Nephron (organoid): ENCODE measurements at regions not wholly inside any gene's neighbourhood (a gene's known extent, or its start where the extent isn't known, plus 50 kb on each side); places are given as distances from the start of the nearest gene placed in this dataset.
"Not testable (repeated sequence)": the region's sequence is repeated elsewhere in the genome, so short reads cannot be mapped to it uniquely, and the experiment has no call there.

Experiments used
- H3K27ac Mint-ChIP-seq, 3 experiments: 2 replicates each; pipeline ENCODE4 v1.8.0; 2020; ENCODE audit warnings: mixed read lengths in 3 of 3, mild to moderate bottlenecking in 2 of 3, moderate library complexity in 1 of 3
- H3K27me3 Mint-ChIP-seq: 2 replicates; pipeline ENCODE4 v1.8.0; 2021; ENCODE audit warnings: low read depth, mild to moderate bottlenecking, moderate library complexity, mixed read lengths
- H3K36me3 Mint-ChIP-seq: 2 replicates; pipeline ENCODE4 v1.8.0; 2020; ENCODE audit warnings: low read depth, mixed read lengths
- H3K4me1 Mint-ChIP-seq: 2 replicates; pipeline ENCODE4 v1.8.0; 2020; ENCODE audit warnings: mixed read lengths
- H3K4me3 Mint-ChIP-seq, 3 experiments: 2 replicates each; pipeline ENCODE4 v1.8.0; 2020; ENCODE audit warnings: mild to moderate bottlenecking in 3 of 3, mixed read lengths in 3 of 3, moderate library complexity in 2 of 3
- H3K9me3 Mint-ChIP-seq: 2 replicates; pipeline ENCODE4 v1.8.0; 2020; ENCODE audit warnings: mixed read lengths
- TF ChIP-seq, protein P1 (sequence below), 3 experiments: fragments of 200-600 bp; sonication (generic); IDR thresholded peaks; one replicate each; pipeline ENCODE4 v1.5.0; 2021; ENCODE audit warnings: antibody characterized with exemption in 3 of 3; ENCODE audit not compliant: unreplicated experiment in 3 of 3

DNA sequence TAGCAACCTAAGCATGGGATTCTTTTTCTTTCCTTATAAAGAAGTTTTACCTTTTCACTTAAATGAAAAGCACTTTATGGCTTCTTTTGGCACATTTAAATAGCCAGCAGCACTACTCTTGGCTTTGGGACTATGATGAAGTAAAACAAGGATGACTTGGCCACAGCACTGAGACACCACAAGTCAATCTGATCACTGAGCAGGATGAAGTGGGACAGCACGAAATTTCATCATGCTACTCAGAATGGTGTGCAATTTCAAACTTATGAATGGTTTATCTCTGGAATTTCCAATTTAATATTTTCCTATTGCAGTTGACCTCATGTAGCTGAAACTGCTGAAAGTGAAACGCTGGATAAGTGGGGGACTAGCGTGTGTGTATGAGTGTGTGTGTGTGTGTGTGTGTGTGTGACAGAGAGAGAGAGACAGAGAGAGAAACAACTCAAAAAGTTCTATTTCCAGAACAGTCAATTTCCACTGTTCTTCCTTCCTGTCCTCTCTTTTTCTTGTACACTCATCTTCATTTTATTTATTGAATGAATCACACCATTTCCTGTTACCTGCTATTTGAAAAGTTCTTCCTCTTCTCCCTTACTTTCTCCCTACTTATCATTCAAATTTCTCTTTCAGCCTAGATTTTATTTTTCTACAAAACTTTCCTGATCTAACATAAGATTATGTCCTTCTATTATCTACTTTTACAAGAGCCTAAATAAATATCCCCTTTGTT is 414.2 kb upstream of the MIR17HG start:
- Mint-ChIP-seq H3K9me3 (peaks cover 3% of the 10 kb centered on the region), H3K27me3 (peaks cover under 1% of the 10 kb centered on the region), H3K27ac (no peak overlapping the region), H3K4me3 (no peak overlapping the region), H3K4me1 (no peaks in the 10 kb centered on the region), H3K36me3 (no peaks in the 10 kb centered on the region)
- TF ChIP-seq, protein P1, sequence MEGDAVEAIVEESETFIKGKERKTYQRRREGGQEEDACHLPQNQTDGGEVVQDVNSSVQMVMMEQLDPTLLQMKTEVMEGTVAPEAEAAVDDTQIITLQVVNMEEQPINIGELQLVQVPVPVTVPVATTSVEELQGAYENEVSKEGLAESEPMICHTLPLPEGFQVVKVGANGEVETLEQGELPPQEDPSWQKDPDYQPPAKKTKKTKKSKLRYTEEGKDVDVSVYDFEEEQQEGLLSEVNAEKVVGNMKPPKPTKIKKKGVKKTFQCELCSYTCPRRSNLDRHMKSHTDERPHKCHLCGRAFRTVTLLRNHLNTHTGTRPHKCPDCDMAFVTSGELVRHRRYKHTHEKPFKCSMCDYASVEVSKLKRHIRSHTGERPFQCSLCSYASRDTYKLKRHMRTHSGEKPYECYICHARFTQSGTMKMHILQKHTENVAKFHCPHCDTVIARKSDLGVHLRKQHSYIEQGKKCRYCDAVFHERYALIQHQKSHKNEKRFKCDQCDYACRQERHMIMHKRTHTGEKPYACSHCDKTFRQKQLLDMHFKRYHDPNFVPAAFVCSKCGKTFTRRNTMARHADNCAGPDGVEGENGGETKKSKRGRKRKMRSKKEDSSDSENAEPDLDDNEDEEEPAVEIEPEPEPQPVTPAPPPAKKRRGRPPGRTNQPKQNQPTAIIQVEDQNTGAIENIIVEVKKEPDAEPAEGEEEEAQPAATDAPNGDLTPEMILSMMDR (IDR thresholded peaks at IDR 0.05; ENCODE audit: unreplicated experiment in 3 of 3): no peak

DNA sequence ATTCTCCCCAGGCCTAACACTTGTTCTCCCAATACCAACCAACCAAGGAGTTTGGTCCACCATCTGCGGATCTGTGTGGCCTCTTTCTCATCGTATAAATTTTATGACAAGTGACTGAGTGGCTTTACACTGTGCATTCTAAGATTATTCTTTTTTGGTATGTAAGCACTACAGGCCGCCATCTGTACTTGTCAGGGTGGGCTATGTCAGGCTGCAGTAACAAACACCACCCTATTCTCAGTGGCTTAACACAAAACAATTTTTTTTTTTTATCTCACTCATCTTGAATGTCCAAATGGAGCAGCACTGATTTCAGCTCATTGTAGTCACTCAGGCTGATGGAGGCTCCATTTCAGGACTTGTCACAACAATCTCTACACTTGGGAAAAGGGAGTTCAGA is 412.7 kb upstream of the MIR17HG start:
- H3K27me3 Mint-ChIP-seq: no peaks in the 10 kb centered on the region
- peaks cover 3% of the 10 kb centered on the region for H3K9me3 Mint-ChIP-seq
- no peaks in the 10 kb centered on the region for H3K36me3 Mint-ChIP-seq
- no peaks in the 10 kb centered on the region for H3K4me1 Mint-ChIP-seq
- no peak overlapping the region for H3K27ac Mint-ChIP-seq
- no peak overlapping the region for H3K4me3 Mint-ChIP-seq
- TF ChIP-seq, protein P1 (IDR thresholded peaks at IDR 0.05; ENCODE audit: unreplicated experiment in 3 of 3): no peak

DNA sequence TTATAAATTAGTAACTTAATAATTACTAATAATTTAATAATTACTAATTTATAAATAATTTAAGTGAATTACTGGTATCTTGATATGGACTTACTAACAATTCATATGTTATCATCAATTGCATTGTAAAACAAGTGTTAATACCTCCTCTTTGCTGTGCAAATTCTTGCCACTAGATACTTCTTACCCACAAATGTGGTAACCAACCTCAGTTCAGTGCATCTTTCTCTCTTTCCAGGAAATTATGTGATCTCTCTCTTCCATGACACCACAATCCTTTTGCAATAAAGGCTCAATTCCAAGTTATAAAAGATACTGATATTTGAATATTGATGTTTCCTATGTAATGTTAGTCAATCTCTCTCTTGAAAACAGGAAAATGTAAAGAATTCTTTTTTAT is 408.6 kb upstream of the MIR17HG start:
- Mint-ChIP-seq H3K27me3 (no peaks in the 10 kb centered on the region), H3K36me3 (no peaks in the 10 kb centered on the region)
- TF ChIP-seq, protein P1 (IDR thresholded peaks at IDR 0.05; ENCODE audit: unreplicated experiment in 3 of 3): no peak

DNA sequence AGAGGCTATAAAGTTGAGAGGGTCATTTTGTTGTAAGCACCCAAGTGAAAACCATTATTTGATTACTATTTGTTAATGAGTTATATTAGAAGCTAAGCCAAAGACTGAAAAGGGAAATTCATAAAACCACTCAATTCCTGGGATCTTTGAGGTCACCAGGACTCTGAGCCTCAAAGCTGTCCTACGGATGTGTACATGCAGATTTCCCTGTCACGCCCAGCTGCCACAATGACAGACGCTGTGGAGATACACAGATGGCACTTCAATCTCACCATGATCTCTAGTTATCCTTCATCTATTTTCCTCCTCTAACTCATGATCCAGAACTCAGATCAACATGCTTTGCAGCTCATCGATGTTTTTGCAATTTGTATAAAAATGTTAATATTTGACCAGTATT is 403.5 kb upstream of the MIR17HG start:
- Mint-ChIP-seq H3K27ac (no peak overlapping the region), H3K4me1 (no peaks in the 10 kb centered on the region), H3K27me3 (no peaks in the 10 kb centered on the region), H3K9me3 (no peaks in the 10 kb centered on the region), H3K4me3 (no peak overlapping the region), H3K36me3 (no peaks in the 10 kb centered on the region)
- TF ChIP-seq, protein P1 (IDR thresholded peaks at IDR 0.05; ENCODE audit: unreplicated experiment in 3 of 3): no peak

More for the DNA sequence above, 408.6 kb upstream of the MIR17HG start:
- Mint-ChIP-seq H3K9me3 (no peaks in the 10 kb centered on the region), H3K4me3 (no peak overlapping the region), H3K4me1 (no peaks in the 10 kb centered on the region), H3K27ac (no peak overlapping the region)

DNA sequence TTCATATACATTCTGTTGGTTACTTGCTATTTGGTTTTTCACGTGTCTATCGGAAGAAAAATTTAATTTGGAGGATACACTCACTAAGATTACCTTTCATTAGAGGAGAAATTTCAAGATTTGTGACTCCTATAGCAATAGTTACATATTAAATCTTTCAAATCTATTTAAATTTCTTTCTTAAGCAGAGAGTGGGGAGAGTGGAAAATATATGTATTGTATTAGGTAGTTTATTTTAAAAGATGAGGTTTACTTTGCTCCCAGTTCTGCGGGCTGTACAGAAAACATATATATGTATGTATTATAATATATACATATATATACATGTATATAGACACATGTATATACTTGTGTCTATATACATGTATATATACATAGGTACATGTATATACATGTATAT is 402.3 kb upstream of the MIR17HG start:
- not testable (repeated sequence) for H3K9me3 Mint-ChIP-seq, H3K4me1 Mint-ChIP-seq, H3K36me3 Mint-ChIP-seq, H3K4me3 Mint-ChIP-seq, H3K27me3 Mint-ChIP-seq, H3K27ac Mint-ChIP-seq

DNA sequence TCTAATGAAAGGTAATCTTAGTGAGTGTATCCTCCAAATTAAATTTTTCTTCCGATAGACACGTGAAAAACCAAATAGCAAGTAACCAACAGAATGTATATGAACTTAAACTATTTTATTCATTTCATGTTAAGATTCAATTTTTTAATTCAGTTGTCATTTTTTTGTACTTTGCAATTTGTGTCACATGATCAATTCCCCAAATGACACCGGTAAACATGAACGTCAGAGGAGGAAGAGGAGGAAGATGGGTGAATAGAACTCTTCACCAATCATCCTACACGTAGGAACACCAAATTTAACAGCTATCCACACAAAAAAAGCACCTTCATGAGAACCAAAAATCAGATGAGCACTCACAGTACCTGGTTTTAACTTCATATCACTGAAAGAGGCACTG is 401.4 kb upstream of the MIR17HG start:
- H3K4me3 Mint-ChIP-seq, H3K36me3 Mint-ChIP-seq, H3K27me3 Mint-ChIP-seq, H3K9me3 Mint-ChIP-seq, H3K4me1 Mint-ChIP-seq, H3K27ac Mint-ChIP-seq: not testable (repeated sequence)

DNA sequence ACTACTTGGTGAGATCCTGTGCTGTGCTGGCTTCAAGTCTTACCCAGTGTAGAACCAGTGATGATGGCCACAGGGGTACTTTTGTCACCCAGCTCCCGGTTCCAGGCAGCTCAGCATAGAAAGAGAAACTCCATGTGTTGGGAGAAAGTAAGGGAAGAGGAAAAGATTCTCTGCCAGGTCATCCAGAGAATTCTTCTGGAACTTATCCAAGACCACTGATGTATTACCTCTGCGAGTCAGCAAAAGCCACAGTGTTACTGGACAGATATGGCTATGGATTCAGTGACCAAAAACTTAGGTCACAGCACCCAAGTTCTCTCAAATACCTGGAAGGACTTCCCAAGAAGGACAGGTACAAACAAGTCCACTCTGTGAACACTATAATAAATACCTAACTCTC is 399.5 kb upstream of the MIR17HG start:
- Mint-ChIP-seq H3K4me3 (no peak overlapping the region), H3K9me3 (no peaks in the 10 kb centered on the region), H3K27ac (peak overlapping the region in 1 of 3 experiments; percentile 70), H3K4me1 (no peaks in the 10 kb centered on the region), H3K36me3 (no peaks in the 10 kb centered on the region), H3K27me3 (no peaks in the 10 kb centered on the region)
- TF ChIP-seq, protein P1 (IDR thresholded peaks at IDR 0.05; ENCODE audit: unreplicated experiment in 3 of 3): no peak
